B cell (primary cell): ENCODE measurements at regions not wholly inside any gene's neighbourhood (a gene's known extent, or its start where the extent isn't known, plus 50 kb on each side); places are given as distances from the start of the nearest gene placed in this dataset.

Experiments used
- CTCF ChIP-seq: fragments of 200-600 bp; IDR thresholded peaks from one replicate; pipeline ENCODE4 v1.8.0; 2022; ENCODE audit warnings: antibody characterized with exemption, mild to moderate bottlenecking
- EZH2 ChIP-seq: IDR thresholded peaks from 2 replicates; pipeline ENCODE4 v1.6.1; 2012; ENCODE audit warnings: borderline replicate concordance, low read depth, mild to moderate bottlenecking, moderate library complexity, low read length; ENCODE audit not compliant: insufficient read depth, poor library complexity, severe bottlenecking

- TF ChIP-seq EZH2 (no peak), CTCF (no peak)
Measured at GRCh38 chr2:42864641-42865280, 72.4 kb upstream of the HAAO start.
